ENCODE measurements at regions not wholly inside any gene's neighbourhood (a gene's known extent, or its start where the extent isn't known, plus 50 kb on each side); places are given as distances from the start of the nearest gene placed in this dataset.

GRCh38 chrX:109795682-109796081 is 62.6 kb upstream of the ACSL4 start:
- WGBS, 2 donors: 82 to 87% methylated on average over 4 of the region's 4 CpGs
- DNase-seq: no peak
- no peak for TF ChIP-seq CTCF (IDR thresholded peaks at IDR 0.05)
- peaks cover 0 to 27% (median 0%) of the 10 kb centered on the region in 7 donors for H3K27me3 ChIP-seq
- H3K4me1 ChIP-seq: no peaks in the 10 kb centered on the region
- no peaks in the 10 kb centered on the region for H3K36me3 ChIP-seq
- intact Hi-C loops (cut with DNase I): no loop called here
- no peak overlapping the region for H3K27ac ChIP-seq
- no peaks in the 10 kb centered on the region for H3K9me3 ChIP-seq
- ATAC-seq: no peak
- H3K4me3 ChIP-seq: no peak overlapping the region

GRCh38 chrX:109797311-109797975 is 64.4 kb upstream of the ACSL4 start:
- intact Hi-C loops (cut with DNase I): no loop called here
- Histone ChIP-seq H3K27ac (no peak overlapping the region), H3K4me3 (no peak overlapping the region), H3K27me3 (peaks cover 0 to 25% (median 0%) of the 10 kb centered on the region in 7 donors), H3K9me3 (no peaks in the 10 kb centered on the region), H3K4me1 (no peaks in the 10 kb centered on the region), H3K36me3 (no peaks in the 10 kb centered on the region)
- DNase-seq: no peak
- no peak for ATAC-seq
- no peak for TF ChIP-seq CTCF (IDR thresholded peaks at IDR 0.05)
- WGBS, 2 donors: 67 to 82% methylated on average over 1 of the region's 1 CpG

GRCh38 chrX:109812236-109812635 is 79.2 kb upstream of the ACSL4 start:
- Histone ChIP-seq H3K27me3 (peaks cover 0 to 31% (median 0%) of the 10 kb centered on the region in 7 donors), H3K27ac (no peak overlapping the region), H3K36me3 (no peaks in the 10 kb centered on the region), H3K9me3 (no peaks in the 10 kb centered on the region), H3K4me3 (no peak overlapping the region), H3K4me1 (no peaks in the 10 kb centered on the region)
- TF ChIP-seq CTCF (IDR thresholded peaks at IDR 0.05): no peak
- WGBS, 2 donors: 94 to 95% methylated on average over 6 of the region's 6 CpGs
- no peak for DNase-seq
- no peak for ATAC-seq
- intact Hi-C loops (cut with DNase I): no loop called here

- intact Hi-C loops (cut with DNase I): no loop called here
- H3K27me3 ChIP-seq: peaks cover 0 to 40% (median 0%) of the 10 kb centered on the region in 7 donors
These were observed 80.2 kb upstream of the ACSL4 start for GRCh38 chrX:109813236-109813635.

More at GRCh38 chrX:109813236-109813635, 80.2 kb upstream of the ACSL4 start:
- ATAC-seq (no peak), DNase-seq (no peak)
- no peak overlapping the region for H3K27ac ChIP-seq
- no peak overlapping the region for H3K4me3 ChIP-seq
- H3K36me3 ChIP-seq: no peaks in the 10 kb centered on the region
- H3K9me3 ChIP-seq: no peaks in the 10 kb centered on the region
- H3K4me1 ChIP-seq: no peaks in the 10 kb centered on the region
- no peak for TF ChIP-seq CTCF (IDR thresholded peaks at IDR 0.05)
